HEK293 (cell line): ENCODE measurements at regions not wholly inside any gene's neighbourhood (a gene's known extent, or its start where the extent isn't known, plus 50 kb on each side); places are given as distances from the start of the nearest gene placed in this dataset.

Source experiments
- CTCF ChIA-PET: fragments of 350-600 bp; formaldehyde crosslinking; extraction: SDS; loops from one replicate; lab custom pipeline; 2021; ENCODE audit warnings: antibody characterized with exemption; lab: Yijun Ruan, JAX
- POLR2A ChIA-PET: fragments of 300-600 bp; formaldehyde crosslinking; extraction: SDS; loops from one replicate; lab custom pipeline; 2020; ENCODE audit warnings: antibody characterized with exemption, inconsistent platforms; lab: Yijun Ruan, JAX
- H3K27ac ChIP-seq: fragments of 200-500 bp; sonication (Bioruptor generic); 2 replicates; pipeline ENCODE4 v1.5.1; 2014; ENCODE audit warnings: low read depth, low read length, control low read depth, inconsistent platforms; ENCODE audit errors: extremely low read depth
- H3K36me3 ChIP-seq, 2 experiments: fragments of 200-500 bp in 1 of 2; sonication (Bioruptor generic) in 1 of 2; 1 replicate in 1 of 2; 2 replicates in 1 of 2; pipeline ENCODE4 v1.5.1; 2014 to 2017; ENCODE audit warnings: inconsistent platforms in 2 of 2, low read length in 2 of 2; ENCODE audit not compliant: control insufficient read depth in 2 of 2, insufficient read depth in 1 of 2
- H3K4me1 ChIP-seq: fragments of 200-500 bp; sonication (Bioruptor generic); 2 replicates; pipeline ENCODE4 v1.5.1; 2014; ENCODE audit warnings: mild to moderate bottlenecking, low read length, inconsistent platforms; ENCODE audit not compliant: control insufficient read depth, insufficient read depth
- H3K4me3 ChIP-seq: 2 replicates; pipeline ENCODE4 v1.5.1; 2011; ENCODE audit warnings: low read depth, mild to moderate bottlenecking, control low read depth, low read length, moderate library complexity
- H3K9me3 ChIP-seq: fragments of 200-500 bp; sonication (Bioruptor generic); 2 replicates; pipeline ENCODE4 v1.5.1; 2014; ENCODE audit warnings: low read depth, low read length, inconsistent platforms; ENCODE audit not compliant: control insufficient read depth, insufficient read depth
- HOXD13 ChIP-seq: sonication (generic); formaldehyde crosslinking; IDR thresholded peaks from 2 replicates; pipeline ENCODE4 v1.8.0; 2022; ENCODE audit warnings: missing genetic modification reagents, borderline replicate concordance
- KLF8 ChIP-seq: fragments of 450-650 bp; formaldehyde crosslinking; IDR thresholded peaks from 2 replicates; pipeline ENCODE4 v1.5.1; 2016; ENCODE audit warnings: missing biosample characterization, missing genetic modification characterization
- REPIN1 ChIP-seq: fragments of 450-650 bp; formaldehyde crosslinking; IDR thresholded peaks from 2 replicates; pipeline ENCODE4 v1.5.1; 2017; ENCODE audit warnings: missing biosample characterization, missing genetic modification characterization, low read depth
- SETDB1 ChIP-seq: IDR thresholded peaks from one replicate; pipeline ENCODE4 v1.6.1; 2017; ENCODE audit warnings: mild to moderate bottlenecking, low read length, moderate library complexity, mixed read lengths; ENCODE audit not compliant: insufficient read length
- TRIM28 ChIP-seq: IDR thresholded peaks from 2 replicates; pipeline ENCODE4 v1.6.1; 2011; ENCODE audit warnings: low read length, control low read depth, borderline replicate concordance
- ZBTB1 ChIP-seq: fragments of 450-650 bp; formaldehyde crosslinking; IDR thresholded peaks from 2 replicates; pipeline ENCODE4 v1.5.1; 2016; ENCODE audit warnings: missing biosample characterization, missing genetic modification characterization
- ZBTB6 ChIP-seq: fragments of 450-650 bp; formaldehyde crosslinking; IDR thresholded peaks from 2 replicates; pipeline ENCODE4 v1.5.1; 2017; ENCODE audit warnings: missing biosample characterization, missing genetic modification characterization
- ZBTB7A ChIP-seq: fragments of 450-650 bp; formaldehyde crosslinking; IDR thresholded peaks from 2 replicates; pipeline ENCODE4 v1.5.1; 2016; ENCODE audit warnings: low read depth, missing biosample characterization, missing genetic modification characterization
- ZBTB8A ChIP-seq: fragments of 450-650 bp; formaldehyde crosslinking; IDR thresholded peaks from 2 replicates; pipeline ENCODE4 v1.5.1; 2016; ENCODE audit warnings: missing biosample characterization, missing genetic modification characterization
- ZFP3 ChIP-seq: fragments of 450-650 bp; formaldehyde crosslinking; IDR thresholded peaks from 2 replicates; pipeline ENCODE4 v1.5.1; 2016; ENCODE audit warnings: low read depth, missing biosample characterization, missing genetic modification characterization
- ZNF133 ChIP-seq: fragments of 450-650 bp; formaldehyde crosslinking; IDR thresholded peaks from 2 replicates; pipeline ENCODE4 v1.5.1; 2016; ENCODE audit warnings: missing biosample characterization, missing genetic modification characterization
- ZNF157 ChIP-seq: fragments of 450-650 bp; formaldehyde crosslinking; IDR thresholded peaks from 2 replicates; pipeline ENCODE4 v1.5.1; 2016; ENCODE audit warnings: missing biosample characterization, missing genetic modification characterization
- ZNF16 ChIP-seq: fragments of 450-650 bp; formaldehyde crosslinking; IDR thresholded peaks from 2 replicates; pipeline ENCODE4 v1.5.1; 2016; ENCODE audit warnings: low read depth, missing biosample characterization, missing genetic modification characterization
- ZNF19 ChIP-seq: fragments of 450-650 bp; formaldehyde crosslinking; IDR thresholded peaks from 2 replicates; pipeline ENCODE4; 2016; ENCODE audit warnings: missing biosample characterization, missing genetic modification characterization, low read depth
- ZNF335 ChIP-seq: fragments of 450-650 bp; formaldehyde crosslinking; conservative IDR thresholded peaks from 2 replicates; pipeline ENCODE4 v1.5.1; 2016; ENCODE audit warnings: missing biosample characterization, missing genetic modification characterization
- ZNF366 ChIP-seq: fragments of 450-650 bp; formaldehyde crosslinking; conservative IDR thresholded peaks from 2 replicates; pipeline ENCODE4 v1.5.1; 2016; ENCODE audit warnings: missing biosample characterization, missing genetic modification characterization
- ZNF560 ChIP-seq: fragments of 450-650 bp; formaldehyde crosslinking; IDR thresholded peaks from 2 replicates; pipeline ENCODE4 v1.5.1; 2017; ENCODE audit warnings: missing biosample characterization, missing genetic modification characterization, borderline replicate concordance
- ZNF585B ChIP-seq: fragments of 450-650 bp; formaldehyde crosslinking; IDR thresholded peaks from 2 replicates; pipeline ENCODE4 v1.5.1; 2016; ENCODE audit warnings: missing biosample characterization, missing genetic modification characterization
- ZNF621 ChIP-seq: fragments of 450-650 bp; formaldehyde crosslinking; IDR thresholded peaks from 2 replicates; pipeline ENCODE4 v1.5.1; 2017; ENCODE audit warnings: missing biosample characterization, missing genetic modification characterization
- ZNF830 ChIP-seq: fragments of 450-650 bp; IDR thresholded peaks from 2 replicates; pipeline ENCODE4 v1.5.0; 2018; ENCODE audit warnings: missing biosample characterization, missing genetic modification characterization, low read depth, mild to moderate bottlenecking, moderate library complexity
- ZNF843 ChIP-seq: fragments of 450-650 bp; formaldehyde crosslinking; IDR thresholded peaks from 2 replicates; pipeline ENCODE4 v1.5.1; 2016; ENCODE audit warnings: missing biosample characterization, missing genetic modification characterization
- TF ChIP-seq, protein P1 (sequence below): fragments of 450-650 bp; formaldehyde crosslinking; IDR thresholded peaks from 2 replicates; pipeline ENCODE4 v1.5.1; 2016; ENCODE audit warnings: missing biosample characterization, missing genetic modification characterization

DNA sequence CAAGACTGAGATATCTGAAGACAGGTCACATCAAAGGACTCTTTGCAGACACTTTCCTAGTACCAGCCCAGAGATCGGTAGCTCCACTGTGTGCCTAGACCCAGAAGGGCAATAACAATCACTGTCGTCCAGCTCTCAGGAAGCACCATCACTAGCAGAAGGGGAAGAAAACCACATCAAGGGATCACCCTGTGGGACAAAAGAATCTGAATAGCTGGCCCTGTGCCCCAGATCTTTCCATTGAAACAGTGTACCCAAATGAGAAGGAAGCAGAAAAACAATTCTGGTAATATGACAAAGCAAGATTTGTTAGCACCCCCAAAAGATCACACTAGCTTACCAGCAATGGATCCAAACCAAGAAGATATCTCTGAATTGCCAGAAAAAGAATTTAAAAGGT lies 404.4 kb upstream of the NECTIN3 start:
- Histone ChIP-seq H3K36me3 (no peaks in the 10 kb centered on the region), H3K27ac (no peak overlapping the region), H3K4me1 (no peaks in the 10 kb centered on the region), H3K4me3 (no peak overlapping the region), H3K9me3 (no peaks in the 10 kb centered on the region)
- TF ChIP-seq ZNF366 (tag by site-specific recombination) (no peak), ZNF19 (tag by site-specific recombination) (no peak), REPIN1 (tag by site-specific recombination) (no peak), ZNF133 (no peak), ZFP3 (no peak), ZNF157 (tag by site-specific recombination) (no peak), ZNF335 (tag by site-specific recombination) (no peak), ZBTB1 (no peak), ZNF16 (tag by site-specific recombination) (no peak), ZBTB7A (tag by site-specific recombination) (no peak), ZNF560 (tag by site-specific recombination) (no peak), ZNF621 (tag by site-specific recombination) (no peak), KLF8 (tag by site-specific recombination) (no peak), ZNF830 (tag by site-specific recombination) (no peak), TRIM28 (no peak)
- TF ChIP-seq, protein P1, sequence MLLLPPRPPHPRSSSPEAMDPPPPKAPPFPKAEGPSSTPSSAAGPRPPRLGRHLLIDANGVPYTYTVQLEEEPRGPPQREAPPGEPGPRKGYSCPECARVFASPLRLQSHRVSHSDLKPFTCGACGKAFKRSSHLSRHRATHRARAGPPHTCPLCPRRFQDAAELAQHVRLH: no peak
- POLR2A ChIA-PET: no interaction called here
- CTCF ChIA-PET: no interaction called here

DNA sequence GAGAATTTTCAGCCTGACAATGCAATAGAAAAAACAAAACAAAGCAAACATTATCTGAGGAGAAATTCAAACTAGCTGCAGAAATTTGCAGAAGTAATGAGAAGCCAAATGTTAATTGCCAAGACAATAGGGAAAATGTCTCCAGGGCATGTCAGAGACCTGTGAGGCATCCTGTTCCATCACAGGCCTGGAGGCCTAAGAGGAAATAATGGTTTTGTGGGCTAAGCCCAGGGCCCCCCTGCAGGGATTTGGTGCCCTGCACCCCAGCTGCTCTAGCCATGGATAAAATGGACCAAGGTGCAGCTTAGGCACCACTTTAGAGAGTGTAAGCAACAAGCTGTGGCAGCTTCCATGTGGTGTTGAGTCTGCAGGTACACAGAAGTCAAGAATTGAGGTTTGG lies 401.2 kb upstream of the NECTIN3 start:
- CTCF ChIA-PET: no interaction called here
- Histone ChIP-seq H3K27ac (no peak overlapping the region), H3K4me1 (no peaks in the 10 kb centered on the region), H3K9me3 (no peaks in the 10 kb centered on the region), H3K36me3 (no peaks in the 10 kb centered on the region), H3K4me3 (no peak overlapping the region)
- TF ChIP-seq SETDB1 (peak; percentile 27), ZNF585B (tag by site-specific recombination) (peak; percentile 67), ZBTB7A (tag by site-specific recombination) (no peak), HOXD13 (CRISPR knock-in tag) (no peak)
- POLR2A ChIA-PET: no interaction called here

GRCh38 chr3:110677506-110677905 lies 394.1 kb upstream of the NECTIN3 start:
- Histone ChIP-seq H3K36me3 (no peaks in the 10 kb centered on the region), H3K27ac (no peak overlapping the region), H3K4me3 (no peak overlapping the region), H3K4me1 (no peaks in the 10 kb centered on the region), H3K9me3 (no peaks in the 10 kb centered on the region)
- POLR2A ChIA-PET: no interaction called here
- TF ChIP-seq ZBTB8A (tag by site-specific recombination) (no peak), ZNF843 (tag by site-specific recombination) (no peak), ZNF335 (tag by site-specific recombination) (no peak), ZBTB6 (tag by site-specific recombination) (no peak)
- CTCF ChIA-PET: no interaction called here
